HG02970 (cell line): ENCODE measurements at regions not wholly inside any gene's neighbourhood (a gene's known extent, or its start where the extent isn't known, plus 50 kb on each side); places are given as distances from the start of the nearest gene placed in this dataset.

ENCODE experiments used
- ATAC-seq: cut with Tn5 transposase; IDR thresholded peaks from one replicate; pipeline ENCODE4 v1.9.1; 2021; ENCODE audit warnings: mild to moderate bottlenecking, moderate library complexity, moderate number of reproducible peaks; ENCODE audit not compliant: unreplicated experiment, low FRiP score

DNA sequence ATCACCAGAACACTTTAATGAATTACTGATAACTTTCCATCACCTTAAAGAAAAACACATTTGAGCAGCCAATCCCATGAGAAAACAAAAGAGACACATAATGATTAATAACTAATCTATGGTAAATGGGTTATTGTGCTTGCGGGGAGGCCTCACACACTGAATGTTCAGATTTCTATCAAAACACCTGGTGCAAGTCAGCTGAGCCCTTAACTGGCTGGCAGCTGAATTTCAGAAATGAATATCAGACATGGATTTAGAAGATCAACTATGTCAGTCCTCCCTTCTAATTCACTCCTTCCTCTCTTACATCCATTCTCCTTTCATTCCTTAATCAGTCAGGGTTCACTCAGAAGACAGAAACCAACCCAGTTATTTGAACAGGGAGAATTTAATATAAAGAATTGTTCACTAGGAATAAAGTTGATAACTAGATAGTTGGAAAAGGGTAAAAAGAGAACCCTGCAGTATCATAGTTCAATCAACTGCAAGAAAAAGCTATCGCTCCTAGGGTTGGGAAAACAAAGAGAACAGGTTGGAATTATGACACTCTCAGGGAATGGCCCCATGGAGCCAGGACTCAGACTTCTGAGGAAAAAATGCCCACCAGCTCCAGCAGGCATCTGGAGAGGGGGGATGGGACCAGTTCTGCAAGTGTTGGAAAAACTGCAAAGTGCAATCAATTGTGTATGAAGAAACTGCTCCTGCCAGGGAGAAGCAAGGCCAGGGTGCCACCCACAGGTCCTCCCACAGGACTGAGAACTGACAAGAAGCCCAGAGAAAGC is 577.1 kb upstream of the CDH5 start:
- no peak for ATAC-seq

DNA sequence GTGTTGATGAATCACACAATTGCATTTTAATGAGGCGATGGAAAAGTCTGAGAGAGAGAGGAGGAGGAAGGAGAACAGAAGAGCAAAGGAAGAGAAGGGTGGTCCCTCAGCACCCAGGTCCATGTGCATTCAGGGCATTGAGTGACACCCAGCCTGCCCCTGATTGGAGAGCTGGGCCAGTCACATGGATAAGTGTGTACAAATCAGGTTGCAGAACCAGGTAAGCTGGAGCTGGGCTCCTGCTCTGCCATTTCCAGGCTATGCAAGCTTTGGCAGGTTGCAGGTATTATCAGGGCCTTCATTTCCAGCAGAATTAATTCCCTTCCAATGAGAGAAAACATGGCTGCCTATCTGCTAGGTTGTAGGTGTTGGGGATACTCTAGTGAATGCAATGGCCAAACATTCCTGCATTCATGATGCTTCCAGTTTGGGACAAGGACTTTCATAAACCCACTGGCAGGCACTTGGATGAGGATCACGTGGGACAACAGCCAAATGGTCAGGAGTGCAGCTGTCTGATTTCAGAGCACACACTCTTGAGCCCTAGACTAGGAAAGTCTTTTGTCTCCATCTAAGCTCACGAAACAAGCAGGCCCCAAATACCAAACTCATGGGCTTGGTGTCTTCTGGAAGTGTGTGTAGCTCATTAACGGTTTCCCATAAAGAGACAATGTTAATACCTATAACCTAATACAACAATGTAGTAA is 577.9 kb upstream of the CDH5 start:
- no peak for ATAC-seq

DNA sequence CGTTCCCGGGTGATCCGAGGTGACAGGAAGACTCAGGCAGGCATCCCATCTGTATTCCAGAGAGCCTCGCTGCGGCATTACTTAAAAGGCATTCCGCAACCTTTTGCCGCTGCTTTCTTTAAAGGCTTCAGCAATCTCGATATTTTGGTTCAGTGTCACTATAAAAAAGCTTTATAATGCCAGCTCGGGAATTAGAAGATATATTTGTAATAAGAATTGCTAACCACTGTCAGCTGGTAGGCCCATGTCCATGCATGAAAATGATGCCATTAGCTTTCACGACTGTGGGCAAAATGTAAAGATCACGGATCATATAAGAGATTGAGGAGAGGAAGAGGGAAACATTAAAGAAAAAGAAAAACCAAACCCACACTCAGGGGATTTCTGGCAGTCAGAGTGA is 578.6 kb upstream of the CDH5 start:
- no peak for ATAC-seq

DNA sequence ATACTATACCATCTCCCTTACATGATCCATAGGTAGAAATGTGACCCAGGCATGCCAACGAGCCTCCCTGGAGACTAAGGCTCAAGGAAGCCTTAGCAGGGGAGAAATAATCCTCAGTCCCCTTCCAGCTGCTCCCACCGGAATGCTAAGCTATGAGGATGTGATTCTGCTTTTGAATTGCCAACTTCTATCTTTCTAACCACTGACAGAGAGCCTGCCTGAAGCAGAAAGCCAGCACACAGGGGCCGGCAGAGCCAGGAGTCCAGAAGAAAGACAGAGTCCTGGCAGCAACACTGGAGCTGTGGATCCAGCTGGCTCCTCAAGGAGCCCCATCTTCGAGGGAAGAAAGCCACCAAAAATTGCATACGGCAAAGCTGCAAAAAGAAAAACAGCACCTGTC is 579.6 kb upstream of the CDH5 start:
- ATAC-seq, result no peak

DNA sequence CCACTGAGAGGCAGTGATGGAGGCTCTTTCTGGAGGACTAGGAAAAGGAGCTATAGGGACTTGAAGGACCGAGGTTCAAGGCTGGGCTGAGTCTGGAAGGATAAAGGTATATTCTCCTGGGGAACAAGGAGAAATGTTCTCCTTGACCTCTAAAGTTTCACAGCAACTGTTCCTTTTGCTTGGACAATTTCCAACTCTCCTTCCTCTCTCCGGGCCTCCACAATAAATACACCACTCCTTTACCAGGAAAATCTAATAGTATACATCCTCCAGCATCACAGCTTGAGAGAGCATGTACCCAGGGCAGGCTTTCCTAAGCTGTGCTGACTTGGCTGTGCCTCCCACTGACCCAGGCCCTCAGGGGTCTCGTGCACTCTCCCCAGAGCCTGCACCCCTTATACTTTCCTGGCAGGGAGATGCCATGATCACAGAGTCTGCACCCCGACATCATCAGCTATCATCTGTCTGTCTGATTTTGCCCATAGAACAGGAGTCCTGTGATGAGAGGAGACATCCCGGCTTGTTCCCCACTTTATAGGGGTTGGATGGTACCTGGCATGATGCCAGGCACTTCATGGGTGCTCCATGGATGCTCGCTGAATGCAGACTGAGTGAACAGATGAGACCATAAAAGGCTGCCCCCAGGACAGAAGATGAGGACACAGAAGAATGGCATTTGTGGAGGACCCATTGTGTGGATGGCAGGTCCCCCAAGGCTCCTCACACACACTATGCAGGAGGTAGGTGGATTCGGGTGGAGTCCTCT is 582.6 kb upstream of the CDH5 start:
- no peak for ATAC-seq

DNA sequence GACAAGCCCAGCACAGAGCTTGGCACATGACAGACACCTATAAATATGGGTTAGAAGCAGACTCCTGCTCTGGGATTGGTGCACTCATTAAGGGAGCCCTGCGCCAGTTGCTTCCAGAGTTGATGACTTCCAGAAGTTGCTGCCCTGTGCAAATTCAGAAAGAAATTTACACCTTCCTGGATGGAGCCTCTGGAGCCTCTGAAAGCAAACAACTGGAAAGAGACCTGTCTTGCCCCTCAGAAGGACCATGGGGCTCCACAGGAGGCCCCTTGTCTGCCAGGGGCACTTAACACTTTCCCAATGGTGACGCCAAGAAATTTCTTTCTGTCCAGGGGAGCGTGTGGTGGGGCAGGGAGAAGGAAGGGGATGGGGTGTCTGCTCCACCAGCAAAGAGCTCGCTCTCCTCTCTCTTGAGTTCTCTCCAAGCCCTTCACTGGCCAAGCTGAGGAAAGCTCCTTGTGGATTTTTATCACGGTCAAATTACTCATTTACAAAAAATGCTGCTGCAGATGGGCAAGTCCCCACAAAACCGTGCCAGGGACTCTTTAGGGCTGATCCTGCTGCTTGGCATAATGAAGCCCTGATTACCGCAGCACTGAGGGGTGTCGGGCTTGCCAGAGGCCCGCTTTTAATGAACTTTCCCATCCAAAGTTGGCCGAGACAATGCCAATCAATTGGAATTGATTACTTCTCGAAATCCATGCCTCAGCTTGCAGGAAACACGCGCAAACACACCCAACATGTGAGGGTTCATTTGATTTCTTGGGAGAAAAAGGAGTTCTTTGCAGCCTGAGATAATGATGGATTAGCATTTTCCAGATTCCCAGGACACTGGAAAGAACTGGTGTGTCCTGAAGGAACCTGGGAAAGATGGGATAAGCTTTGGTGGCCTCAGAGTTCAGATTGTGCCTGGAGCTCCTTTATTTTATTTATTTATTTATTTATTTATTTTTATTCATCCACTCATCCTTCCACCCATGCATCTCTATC is 583.6 kb upstream of the CDH5 start:
- no peak for ATAC-seq

DNA sequence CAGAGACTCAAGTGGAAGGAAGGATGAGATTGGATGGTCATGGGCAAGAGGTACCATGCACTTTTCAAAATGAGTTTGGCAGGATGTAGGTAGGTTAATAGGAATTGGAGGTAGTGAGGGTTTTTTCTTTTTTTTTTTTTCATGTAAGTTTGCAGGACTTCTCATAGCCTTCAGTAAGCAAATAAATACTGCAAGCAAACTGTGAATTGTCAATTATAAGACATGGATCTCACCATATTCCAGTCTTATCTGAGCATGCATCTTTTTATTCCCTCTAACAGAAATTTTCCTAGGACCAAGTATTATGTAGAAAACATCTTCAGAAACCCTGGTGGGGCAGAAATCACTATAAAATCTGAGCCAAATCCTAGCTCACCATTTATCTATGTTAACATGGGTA is 584.6 kb upstream of the CDH5 start:
- ATAC-seq, result no peak

DNA sequence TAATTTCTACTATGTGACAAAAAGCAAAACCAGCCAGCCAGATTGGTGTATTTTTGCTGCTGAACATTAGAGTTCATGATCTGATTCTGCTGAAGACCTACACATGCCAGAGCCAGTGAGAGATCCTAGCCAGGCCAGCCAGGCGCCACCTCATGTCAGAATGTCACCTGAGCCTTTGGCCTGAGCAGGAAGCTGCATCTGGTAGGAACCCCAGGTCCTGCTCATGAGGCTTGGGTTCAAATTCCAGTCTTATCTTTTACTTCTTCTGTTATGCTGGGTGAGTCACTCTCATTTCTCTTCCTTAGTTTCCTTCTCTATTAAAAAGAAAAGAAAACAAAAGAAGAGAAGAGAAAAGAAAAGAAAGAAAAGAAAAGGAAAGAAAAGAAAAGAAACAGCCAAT is 585.1 kb upstream of the CDH5 start:
- no peak for ATAC-seq

DNA sequence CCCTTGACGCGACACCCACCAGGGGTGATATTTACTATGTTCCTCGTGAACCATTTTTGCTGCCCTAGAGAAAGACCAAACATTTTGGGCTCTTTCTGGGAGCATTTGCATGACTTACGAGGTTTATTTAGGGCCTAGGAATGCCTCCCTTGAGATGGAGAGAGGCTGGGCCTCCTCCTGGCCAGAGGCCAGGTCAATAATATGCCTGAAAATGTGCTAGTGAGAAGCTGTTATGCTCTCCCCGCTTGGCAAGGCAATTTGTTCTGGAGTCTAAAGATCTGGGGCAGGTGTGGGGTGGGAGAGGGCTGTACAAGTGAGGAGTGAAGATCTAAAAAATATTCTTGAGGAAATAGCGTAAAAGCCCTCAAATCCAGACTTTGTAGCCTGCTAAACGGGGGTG is 587.3 kb upstream of the CDH5 start:
- no peak for ATAC-seq

DNA sequence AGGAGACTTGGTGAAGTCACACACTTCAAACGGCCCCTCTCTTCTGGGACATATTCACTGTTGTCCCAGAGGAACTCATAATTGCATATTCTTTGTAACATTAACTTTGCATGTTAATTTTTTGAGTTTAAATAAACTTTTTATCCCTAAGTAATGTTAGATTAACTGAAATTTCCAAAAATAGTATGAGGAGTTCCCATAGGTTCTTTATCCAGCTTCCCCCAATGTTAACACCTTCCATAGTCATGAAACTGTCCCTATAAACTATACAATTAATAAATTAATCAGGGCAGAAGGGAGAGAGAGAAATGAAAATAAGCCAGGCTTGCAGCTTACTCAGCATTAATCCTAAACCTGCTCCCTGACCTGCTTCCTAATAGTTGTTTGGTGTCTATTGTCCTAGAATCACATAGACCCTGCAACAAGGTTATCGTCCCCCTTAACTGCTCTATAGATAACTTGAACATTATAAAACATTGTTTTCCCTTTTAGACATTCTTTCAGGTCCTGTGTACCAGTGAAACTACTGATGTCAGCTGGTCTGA is 589.8 kb upstream of the CDH5 start:
- ATAC-seq, result no peak

DNA sequence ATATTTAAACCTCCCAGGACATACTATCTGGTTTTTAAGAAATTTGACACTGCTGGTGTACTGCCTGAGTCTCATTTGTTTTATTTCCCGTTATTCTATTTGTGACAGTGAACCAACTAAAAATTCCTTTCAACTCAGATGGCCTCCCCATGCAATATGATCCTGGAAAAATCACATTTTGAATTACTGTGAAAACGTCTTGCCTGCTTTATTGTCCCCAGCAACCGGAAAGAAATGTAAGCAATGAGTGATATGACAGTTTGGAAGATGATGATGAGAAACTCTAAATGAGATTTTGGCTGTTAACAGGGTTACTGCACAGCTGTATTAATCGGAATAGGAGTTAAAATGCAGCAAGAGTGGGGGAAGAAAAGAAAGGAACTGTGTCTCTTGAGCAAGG is 590.7 kb upstream of the CDH5 start:
- ATAC-seq, result no peak

DNA sequence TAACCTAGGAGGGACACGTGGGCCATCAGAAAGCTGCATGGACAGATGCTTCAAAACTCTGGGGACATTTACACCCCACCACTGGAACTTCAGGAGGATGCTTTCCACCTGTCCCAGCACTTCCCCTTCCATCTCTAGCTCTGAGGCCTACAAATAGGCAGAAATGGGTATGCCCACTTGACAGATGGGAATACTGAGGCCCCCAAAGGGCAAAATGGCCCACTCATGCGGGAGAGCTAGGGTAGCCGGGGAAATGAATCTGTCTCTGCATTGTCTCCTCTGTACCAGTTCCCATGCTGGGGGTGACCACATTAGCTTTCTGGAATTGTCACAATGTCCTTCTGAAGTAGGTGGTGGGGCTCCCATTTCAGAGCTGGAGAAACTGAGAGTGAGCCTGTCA is 592.1 kb upstream of the CDH5 start:
- no peak for ATAC-seq

DNA sequence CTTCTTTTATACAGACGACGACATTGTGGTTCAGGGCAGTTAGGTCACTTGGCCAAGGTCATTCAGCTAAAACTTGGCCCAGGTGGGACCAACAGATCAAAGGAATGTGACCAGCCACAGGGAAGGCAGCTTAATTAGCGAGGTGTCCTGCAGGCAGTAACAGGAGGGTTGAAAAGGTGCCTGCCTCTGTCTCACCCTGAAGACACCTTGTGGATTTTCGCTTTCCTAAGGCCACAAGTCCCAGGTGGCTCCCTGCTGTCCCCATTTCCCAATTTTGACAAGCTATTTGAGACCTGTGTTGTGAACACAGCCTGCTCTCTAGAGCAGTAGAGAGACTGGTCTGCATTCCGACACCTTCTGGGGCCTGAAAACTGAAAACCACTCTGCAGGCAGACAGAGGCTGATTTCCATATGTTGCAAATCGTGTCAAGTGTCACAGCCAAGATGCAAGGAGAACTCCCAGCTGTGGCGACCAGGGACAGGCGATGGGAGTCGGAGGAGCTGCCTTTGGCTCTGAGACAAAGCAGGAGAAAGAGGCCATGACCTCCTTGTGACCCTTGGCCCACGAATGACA is 593.1 kb upstream of the CDH5 start:
- no peak for ATAC-seq

DNA sequence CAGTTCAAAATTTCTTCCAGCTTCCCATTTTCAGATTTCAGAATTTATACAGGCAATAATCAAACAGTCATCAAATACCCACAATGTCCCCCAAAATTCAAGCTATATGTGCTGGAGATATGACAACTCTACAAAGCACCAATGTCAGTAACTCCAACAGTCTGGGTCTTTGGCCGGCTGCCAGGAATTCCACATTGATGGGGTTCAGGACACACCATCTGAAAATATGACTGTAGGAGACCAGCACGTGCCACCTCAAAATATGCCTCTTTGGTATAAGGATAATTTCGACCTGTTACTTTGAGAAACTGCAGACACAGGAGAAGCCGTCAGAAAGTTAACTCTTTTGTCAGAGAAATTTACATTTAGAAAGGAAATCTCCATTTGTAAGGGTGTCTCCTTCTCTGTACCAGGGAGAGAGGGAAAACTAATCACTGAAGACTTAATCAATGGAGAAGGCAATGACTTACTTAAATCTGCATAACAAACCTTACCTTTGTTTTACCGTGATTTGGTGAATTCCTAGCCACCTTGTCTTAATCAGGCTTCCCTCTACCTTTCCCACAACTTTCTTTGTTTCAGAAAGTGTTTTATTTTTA is 594.3 kb upstream of the CDH5 start:
- no peak for ATAC-seq

DNA sequence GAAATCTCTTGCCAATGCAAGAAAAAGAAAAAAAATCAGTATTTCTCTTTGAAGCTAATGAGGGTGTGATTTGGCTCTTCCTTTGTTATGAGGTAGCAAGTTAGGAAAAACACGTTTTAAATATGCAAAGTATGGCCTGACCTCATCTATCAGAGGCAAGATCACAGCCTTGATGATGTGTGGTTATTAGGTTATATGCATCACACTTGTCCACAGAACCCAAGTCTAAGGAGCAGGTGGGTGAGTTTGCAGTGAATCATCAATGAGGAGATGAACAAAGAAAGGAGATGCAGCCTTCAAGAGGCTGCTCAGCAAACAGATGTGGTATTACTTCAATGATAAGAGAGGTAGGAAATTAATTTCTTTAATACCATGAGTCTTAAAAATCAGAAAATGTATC is 594.8 kb upstream of the CDH5 start:
- ATAC-seq, result no peak

DNA sequence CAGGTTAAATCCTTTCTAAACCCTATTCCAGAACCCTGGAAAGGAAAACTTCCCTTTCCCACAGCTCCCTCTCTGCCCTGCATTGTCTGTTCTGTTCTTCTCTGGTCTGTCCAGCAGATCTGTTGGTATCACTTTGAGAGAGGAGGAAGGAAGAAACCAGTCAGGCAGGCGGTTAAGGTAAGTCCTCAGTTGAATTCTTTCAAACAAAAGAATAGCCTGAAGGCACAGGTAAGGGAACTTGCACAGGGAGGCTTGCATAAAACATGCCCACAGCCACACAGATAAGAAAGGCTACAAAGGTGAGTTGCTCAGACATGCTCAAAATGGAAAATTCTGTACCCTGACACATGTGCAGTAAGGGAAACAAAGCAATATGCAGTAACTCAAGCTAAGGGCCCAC is 595.7 kb upstream of the CDH5 start:
- no peak for ATAC-seq

DNA sequence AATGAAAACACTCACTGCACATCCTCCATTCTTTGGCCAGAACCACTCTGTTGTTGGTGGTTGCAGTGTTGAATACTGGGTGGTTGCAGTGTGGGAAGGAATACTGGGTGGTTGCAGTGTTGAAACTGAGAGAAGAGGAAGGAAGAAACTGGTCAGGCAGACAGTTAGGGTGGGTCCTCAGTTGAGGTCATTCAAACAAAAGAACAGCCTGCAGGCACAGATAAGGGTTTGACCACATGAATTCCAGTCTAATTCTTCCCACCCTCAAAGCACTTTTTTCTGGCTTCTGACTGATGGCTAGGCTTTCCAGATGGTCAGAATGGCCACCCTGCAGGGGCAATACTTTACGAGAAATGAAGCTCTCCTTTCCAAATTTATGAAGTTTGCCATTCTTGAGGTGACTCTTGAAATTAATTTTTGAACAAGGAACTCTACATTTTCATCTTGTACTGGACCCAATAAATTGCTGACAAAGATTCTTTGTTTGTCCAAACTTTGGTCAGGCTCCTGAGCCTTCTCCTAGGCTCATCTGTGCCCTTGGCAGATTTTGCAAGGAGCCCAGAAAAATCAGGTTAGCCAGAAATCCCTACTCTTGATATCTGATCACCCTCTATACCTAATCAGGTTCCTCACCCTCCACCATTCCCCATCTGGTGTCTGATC is 596.6 kb upstream of the CDH5 start:
- no peak for ATAC-seq

DNA sequence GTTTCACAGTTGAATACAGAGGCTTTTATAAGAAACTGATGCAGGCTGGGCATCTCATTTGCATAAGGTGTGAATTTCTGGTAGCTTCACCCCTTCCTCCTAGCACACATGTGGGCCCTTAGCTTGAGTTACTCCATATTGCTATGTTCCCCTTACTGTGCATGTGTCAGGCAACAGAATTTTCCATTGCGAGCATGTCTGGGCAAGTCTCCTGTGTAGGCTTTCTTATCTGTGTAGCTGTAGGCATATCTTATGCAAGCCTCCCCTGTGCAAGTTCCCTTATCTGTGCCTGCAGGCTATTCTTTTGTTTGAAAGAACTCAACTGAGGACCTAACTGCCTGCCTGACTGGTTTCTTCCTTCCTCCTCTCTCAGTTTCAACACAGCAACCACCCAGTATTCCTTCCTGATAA is 597.4 kb upstream of the CDH5 start:
- ATAC-seq, result no peak

DNA sequence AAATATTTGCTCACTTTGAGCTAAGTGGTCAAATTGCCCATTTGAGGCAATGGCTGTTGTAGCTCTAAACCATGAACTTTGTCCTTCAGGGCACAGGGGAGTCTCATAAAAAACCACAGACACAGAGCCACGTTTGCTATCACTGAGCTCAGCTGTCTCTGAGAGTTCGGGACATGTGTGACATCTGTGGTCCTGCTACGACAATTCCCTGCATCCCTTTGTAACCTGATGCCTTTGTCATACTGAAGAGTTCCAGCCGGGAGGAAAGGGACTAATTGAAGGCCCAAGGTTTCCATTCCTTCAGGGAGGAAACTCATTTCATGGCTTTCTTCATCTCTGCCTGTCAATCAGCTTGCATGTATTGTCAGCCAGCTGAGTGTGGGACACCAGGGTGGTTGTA is 599.4 kb upstream of the CDH5 start:
- ATAC-seq, result no peak
